H9 (cell line): ENCODE measurements at regions not wholly inside any gene's neighbourhood (a gene's known extent, or its start where the extent isn't known, plus 50 kb on each side); places are given as distances from the start of the nearest gene placed in this dataset.

ENCODE experiments used
- DNase-seq: peaks from one replicate; pipeline ENCODE4 v3.0.0-alpha.2; 2017
- H2AFZ ChIP-seq: one replicate; pipeline ENCODE4 v1.6.1; 2013; ENCODE audit warnings: mild to moderate bottlenecking, low read length, control low read depth, moderate library complexity
- H2AK5ac ChIP-seq: 2 replicates; pipeline ENCODE4 v1.6.1; 2013; ENCODE audit warnings: low read length, control low read depth, mixed read lengths; ENCODE audit not compliant: insufficient read length
- H2BK120ac ChIP-seq: one replicate; pipeline ENCODE4 v1.6.1; 2013; ENCODE audit warnings: low read depth, mild to moderate bottlenecking, low read length, control low read depth, inconsistent platforms; ENCODE audit not compliant: poor library complexity, severe bottlenecking
- H2BK12ac ChIP-seq: 2 replicates; pipeline ENCODE4 v1.6.1; 2013; ENCODE audit warnings: low read length, control low read depth, mixed read lengths, low read depth; ENCODE audit not compliant: insufficient read length
- H2BK15ac ChIP-seq: 2 replicates; pipeline ENCODE4 v1.6.1; 2013; ENCODE audit warnings: low read depth, low read length, control low read depth
- H2BK20ac ChIP-seq: one replicate; pipeline ENCODE4 v1.6.1; 2013; ENCODE audit warnings: low read depth, mild to moderate bottlenecking, low read length, control low read depth, inconsistent platforms; ENCODE audit not compliant: poor library complexity, severe bottlenecking
- H2BK5ac ChIP-seq: 2 replicates; pipeline ENCODE4 v1.6.1; 2013; ENCODE audit warnings: low read length, control low read depth, mixed read lengths; ENCODE audit not compliant: insufficient read length
- H3K14ac ChIP-seq: 2 replicates; pipeline ENCODE4 v1.6.1; 2013; ENCODE audit warnings: low read length, control low read depth; ENCODE audit not compliant: insufficient read depth
- H3K18ac ChIP-seq: 2 replicates; pipeline ENCODE4 v1.6.1; 2013; ENCODE audit warnings: low read depth, mild to moderate bottlenecking, mixed read lengths, low read length, control low read depth; ENCODE audit not compliant: insufficient read length
- H3K23ac ChIP-seq: 2 replicates; pipeline ENCODE4 v1.6.1; 2013; ENCODE audit warnings: low read length, control low read depth, mixed read lengths, low read depth; ENCODE audit not compliant: insufficient read length
- H3K23me2 ChIP-seq: 2 replicates; pipeline ENCODE4 v1.6.1; 2013; ENCODE audit warnings: low read depth, mild to moderate bottlenecking, mixed read lengths, low read length, control low read depth; ENCODE audit not compliant: insufficient read length, poor library complexity, severe bottlenecking
- H3K27ac ChIP-seq: 2 replicates; pipeline ENCODE4 v1.5.1; 2013; ENCODE audit warnings: low read length, control low read depth, mixed read lengths, low read depth; ENCODE audit not compliant: insufficient read length
- H3K27me3 ChIP-seq: 2 replicates; pipeline ENCODE4 v1.6.1; 2013; ENCODE audit warnings: low read length, control low read depth, inconsistent platforms; ENCODE audit not compliant: insufficient read depth
- H3K4ac ChIP-seq: 2 replicates; pipeline ENCODE4 v1.6.1; 2013; ENCODE audit warnings: low read depth, mild to moderate bottlenecking, control low read depth, inconsistent platforms, low read length, moderate library complexity
- H3K4me1 ChIP-seq: 2 replicates; pipeline ENCODE4 v1.6.1; 2013; ENCODE audit warnings: low read length, control low read depth, inconsistent platforms; ENCODE audit not compliant: insufficient read depth
- H3K4me2 ChIP-seq: 2 replicates; pipeline ENCODE4 v1.6.1; 2013; ENCODE audit warnings: low read length, control low read depth, mixed read lengths; ENCODE audit not compliant: insufficient read length, insufficient read depth
- H3K56ac ChIP-seq: 2 replicates; pipeline ENCODE4 v1.6.1; 2013; ENCODE audit warnings: low read depth, mild to moderate bottlenecking, mixed read lengths, low read length, control low read depth; ENCODE audit not compliant: insufficient read length
- H3K79me1 ChIP-seq: 2 replicates; pipeline ENCODE4 v1.6.1; 2013; ENCODE audit warnings: low read depth, mild to moderate bottlenecking, moderate library complexity, low read length, control low read depth, inconsistent platforms; ENCODE audit not compliant: insufficient read depth, poor library complexity, severe bottlenecking
- H3K79me2 ChIP-seq: 2 replicates; pipeline ENCODE4 v1.6.1; 2013; ENCODE audit warnings: low read length, control low read depth, inconsistent platforms; ENCODE audit not compliant: insufficient read depth
- H3K9ac ChIP-seq: 2 replicates; pipeline ENCODE4 v1.6.1; 2013; ENCODE audit warnings: low read length, control low read depth, mixed read lengths; ENCODE audit not compliant: insufficient read length; ENCODE audit errors: extremely low read depth
- H3K9me3 ChIP-seq: one replicate; pipeline ENCODE4 v1.6.1; 2013; ENCODE audit warnings: low read depth, low read length, inconsistent platforms; ENCODE audit not compliant: control insufficient read depth
- H3T11ph ChIP-seq: one replicate; pipeline ENCODE4 v1.6.1; 2013; ENCODE audit warnings: mild to moderate bottlenecking, low read length, control low read depth, inconsistent platforms
- H4K20me1 ChIP-seq: one replicate; pipeline ENCODE4 v1.6.1; 2013; ENCODE audit not compliant: control insufficient read depth, insufficient read length, insufficient read depth
- H4K5ac ChIP-seq: 2 replicates; pipeline ENCODE4 v1.6.1; 2013; ENCODE audit warnings: low read depth, mild to moderate bottlenecking, mixed read lengths, low read length, control low read depth; ENCODE audit not compliant: insufficient read length
- H4K8ac ChIP-seq: replicated peaks from 2 replicates; pipeline ENCODE4 v1.6.1; 2013; ENCODE audit warnings: low read length, control low read depth, mixed read lengths, low read depth; ENCODE audit not compliant: insufficient read length
- H4K91ac ChIP-seq: 2 replicates; pipeline ENCODE4 v1.6.1; 2013; ENCODE audit warnings: low read depth, mild to moderate bottlenecking, moderate library complexity, mixed read lengths, low read length, control low read depth; ENCODE audit not compliant: insufficient read length
- H3K27ac Mint-ChIP-seq, 3 experiments: 2 replicates in 2 of 3; 3 replicates in 1 of 3; pipeline ENCODE4 v1.8.0; 2020 to 2021; ENCODE audit warnings: mixed read lengths in 3 of 3, mild to moderate bottlenecking in 1 of 3, moderate library complexity in 1 of 3
- H3K27me3 Mint-ChIP-seq: 2 replicates; pipeline ENCODE4 v1.8.0; 2021; ENCODE audit warnings: low read depth, mild to moderate bottlenecking, moderate library complexity, mixed read lengths
- H3K36me3 Mint-ChIP-seq, 3 experiments: 2 replicates in 2 of 3; 3 replicates in 1 of 3; pipeline ENCODE4 v1.8.0; 2020 to 2021; ENCODE audit warnings: low read depth in 3 of 3, mixed read lengths in 3 of 3; ENCODE audit not compliant: insufficient read depth in 1 of 3
- H3K4me1 Mint-ChIP-seq, 2 experiments: 2 replicates each; pipeline ENCODE4 v1.8.0; 2020; ENCODE audit warnings: mixed read lengths in 2 of 2
- H3K4me3 Mint-ChIP-seq, 2 experiments: 2 replicates in 1 of 2; 3 replicates in 1 of 2; pipeline ENCODE4 v1.8.0; 2020 to 2021; ENCODE audit warnings: mild to moderate bottlenecking in 2 of 2, mixed read lengths in 2 of 2, moderate library complexity in 1 of 2
- H3K9me3 Mint-ChIP-seq, 2 experiments: 2 replicates in 1 of 2; 3 replicates in 1 of 2; pipeline ENCODE4 v1.8.0; 2020; ENCODE audit warnings: mild to moderate bottlenecking in 2 of 2, mixed read lengths in 2 of 2, moderate library complexity in 1 of 2
- WGBS: extraction: QIAGEN DNeasy Blood & Tissue Kit; methylation state at CpG from one replicate; pipeline ENCODE4 v1.1.7; 2013; ENCODE audit warnings: missing lambda C conversion rate, low lambda C conversion rate, mixed read lengths; ENCODE audit not compliant: insufficient read length; ENCODE audit errors: extremely low coverage; 5-methylcytosine and 5-hydroxymethylcytosine counted together
- TF ChIP-seq, protein P1 (sequence below): fragments of 200-600 bp; sonication (generic); conservative IDR thresholded peaks from 3 replicates; pipeline ENCODE4 v1.8.0; 2021; ENCODE audit warnings: antibody characterized with exemption, mild to moderate bottlenecking

DNA sequence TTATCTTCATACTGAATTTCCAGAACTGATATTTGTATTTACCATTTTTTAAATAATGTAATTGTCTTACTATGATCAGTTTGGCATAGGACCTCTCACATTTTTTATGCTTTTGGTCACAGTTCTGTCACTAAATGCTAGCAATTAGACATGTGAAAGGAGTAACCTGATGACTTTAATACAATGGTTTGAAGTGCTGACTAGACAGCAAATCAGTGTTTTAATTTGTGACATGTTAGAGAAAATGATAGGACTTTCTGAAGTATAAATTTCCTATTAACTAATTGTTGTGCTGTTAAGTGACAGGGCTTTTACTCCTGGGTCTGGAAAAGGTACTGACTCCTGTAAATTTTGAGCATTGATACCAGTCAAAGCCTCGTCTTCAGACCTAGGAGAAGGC is 117.5 kb downstream of the ZNF330 start:
- H3K18ac ChIP-seq: no peak overlapping the region
- no peak for DNase-seq
- no peak overlapping the region for H3T11ph ChIP-seq
- no peak overlapping the region for H4K8ac ChIP-seq
- no peak overlapping the region for H2AK5ac ChIP-seq
- H3K9me3 ChIP-seq: no peaks in the 10 kb centered on the region
- no peak overlapping the region for H3K23ac ChIP-seq
- no peak overlapping the region for H3K14ac ChIP-seq
- H4K20me1 ChIP-seq: no peaks in the 10 kb centered on the region
- H2BK12ac ChIP-seq: no peak overlapping the region
- TF ChIP-seq, protein P1, sequence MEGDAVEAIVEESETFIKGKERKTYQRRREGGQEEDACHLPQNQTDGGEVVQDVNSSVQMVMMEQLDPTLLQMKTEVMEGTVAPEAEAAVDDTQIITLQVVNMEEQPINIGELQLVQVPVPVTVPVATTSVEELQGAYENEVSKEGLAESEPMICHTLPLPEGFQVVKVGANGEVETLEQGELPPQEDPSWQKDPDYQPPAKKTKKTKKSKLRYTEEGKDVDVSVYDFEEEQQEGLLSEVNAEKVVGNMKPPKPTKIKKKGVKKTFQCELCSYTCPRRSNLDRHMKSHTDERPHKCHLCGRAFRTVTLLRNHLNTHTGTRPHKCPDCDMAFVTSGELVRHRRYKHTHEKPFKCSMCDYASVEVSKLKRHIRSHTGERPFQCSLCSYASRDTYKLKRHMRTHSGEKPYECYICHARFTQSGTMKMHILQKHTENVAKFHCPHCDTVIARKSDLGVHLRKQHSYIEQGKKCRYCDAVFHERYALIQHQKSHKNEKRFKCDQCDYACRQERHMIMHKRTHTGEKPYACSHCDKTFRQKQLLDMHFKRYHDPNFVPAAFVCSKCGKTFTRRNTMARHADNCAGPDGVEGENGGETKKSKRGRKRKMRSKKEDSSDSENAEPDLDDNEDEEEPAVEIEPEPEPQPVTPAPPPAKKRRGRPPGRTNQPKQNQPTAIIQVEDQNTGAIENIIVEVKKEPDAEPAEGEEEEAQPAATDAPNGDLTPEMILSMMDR: no peak
- Mint-ChIP-seq H3K9me3 (no peaks in the 10 kb centered on the region), H3K4me3 (no peak overlapping the region), H3K4me1 (0 out of 4 replicates have a peak, but pooled peaks cover 0 to 3% of the 10 kb centered on the region in 2 experiments), H3K36me3 (no peaks in the 10 kb centered on the region), H3K27me3 (no peaks in the 10 kb centered on the region), H3K27ac (no peak overlapping the region)
- no peak overlapping the region for H2BK15ac ChIP-seq
- no peak overlapping the region for H3K56ac ChIP-seq
- H2BK5ac ChIP-seq: no peak overlapping the region
- no peak overlapping the region for H2BK120ac ChIP-seq
- no peaks in the 10 kb centered on the region for H3K4me1 ChIP-seq
- no peaks in the 10 kb centered on the region for H3K79me1 ChIP-seq
- H3K27ac ChIP-seq: no peak overlapping the region
- H2BK20ac ChIP-seq: no peak overlapping the region
- no peak overlapping the region for H3K4me2 ChIP-seq
- no peak overlapping the region for H4K91ac ChIP-seq
- no peak overlapping the region for H4K5ac ChIP-seq
- no peak overlapping the region for H3K9ac ChIP-seq
- H3K4ac ChIP-seq: no peak overlapping the region
- no peaks in the 10 kb centered on the region for H3K27me3 ChIP-seq
- no peak overlapping the region for H2AFZ ChIP-seq
- WGBS: no CpG with 5 or more reads among the region's 1 CpG
- H3K79me2 ChIP-seq: no peaks in the 10 kb centered on the region
- H3K23me2 ChIP-seq: no peaks in the 10 kb centered on the region
